Peyer's patch (tissue), 4 donors: ENCODE measurements at regions not wholly inside any gene's neighbourhood (a gene's known extent, or its start where the extent isn't known, plus 50 kb on each side); places are given as distances from the start of the nearest gene placed in this dataset.

Source experiments
- POLR2A ChIP-seq, 2 donors: fragments of 450-650 bp; IDR thresholded peaks; one replicate each; pipeline ENCODE4 v1.5.1; 2017; ENCODE audit warnings: antibody characterized with exemption in 2 of 2, mild to moderate bottlenecking in 2 of 2, moderate library complexity in 2 of 2
- TF ChIP-seq, protein P1 (sequence below), 6 experiments: fragments of 450-650 bp in 4 of 6; fragments of 200-600 bp in 2 of 6; sonication (generic) in 1 of 6; IDR thresholded peaks; one replicate each; pipeline ENCODE4 v1.5.1; 2017 to 2019; ENCODE audit warnings: antibody characterized with exemption in 6 of 6, mild to moderate bottlenecking in 3 of 6, moderate library complexity in 1 of 6

DNA sequence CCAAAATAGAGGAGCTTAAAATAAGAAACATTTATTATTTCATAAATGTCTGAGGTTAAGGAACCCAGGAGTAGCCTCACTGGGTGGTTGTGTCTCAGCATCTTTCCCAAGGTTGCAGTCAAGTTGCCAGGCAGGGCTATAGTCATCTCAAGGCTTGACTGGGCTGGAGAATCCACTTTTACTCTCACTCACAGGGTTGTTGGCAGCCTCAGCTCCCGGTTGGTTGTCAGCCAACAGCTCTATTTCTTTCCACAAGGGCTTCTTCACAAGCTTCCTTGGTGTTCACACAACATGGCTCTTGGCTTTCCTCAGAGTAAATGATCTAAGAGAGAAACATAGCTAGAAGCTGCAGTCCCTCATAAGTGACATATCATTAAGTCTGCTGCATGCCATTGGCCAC lies 55.6 kb upstream of the TEX51 start:
- TF ChIP-seq, protein P1, sequence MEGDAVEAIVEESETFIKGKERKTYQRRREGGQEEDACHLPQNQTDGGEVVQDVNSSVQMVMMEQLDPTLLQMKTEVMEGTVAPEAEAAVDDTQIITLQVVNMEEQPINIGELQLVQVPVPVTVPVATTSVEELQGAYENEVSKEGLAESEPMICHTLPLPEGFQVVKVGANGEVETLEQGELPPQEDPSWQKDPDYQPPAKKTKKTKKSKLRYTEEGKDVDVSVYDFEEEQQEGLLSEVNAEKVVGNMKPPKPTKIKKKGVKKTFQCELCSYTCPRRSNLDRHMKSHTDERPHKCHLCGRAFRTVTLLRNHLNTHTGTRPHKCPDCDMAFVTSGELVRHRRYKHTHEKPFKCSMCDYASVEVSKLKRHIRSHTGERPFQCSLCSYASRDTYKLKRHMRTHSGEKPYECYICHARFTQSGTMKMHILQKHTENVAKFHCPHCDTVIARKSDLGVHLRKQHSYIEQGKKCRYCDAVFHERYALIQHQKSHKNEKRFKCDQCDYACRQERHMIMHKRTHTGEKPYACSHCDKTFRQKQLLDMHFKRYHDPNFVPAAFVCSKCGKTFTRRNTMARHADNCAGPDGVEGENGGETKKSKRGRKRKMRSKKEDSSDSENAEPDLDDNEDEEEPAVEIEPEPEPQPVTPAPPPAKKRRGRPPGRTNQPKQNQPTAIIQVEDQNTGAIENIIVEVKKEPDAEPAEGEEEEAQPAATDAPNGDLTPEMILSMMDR (IDR thresholded peaks at IDR 0.05) = no peak
- no peak for TF ChIP-seq POLR2A (IDR thresholded peaks at IDR 0.05)
